ENCODE measurements at regions not wholly inside any gene's neighbourhood (a gene's known extent, or its start where the extent isn't known, plus 50 kb on each side); places are given as distances from the start of the nearest gene placed in this dataset.

DNA sequence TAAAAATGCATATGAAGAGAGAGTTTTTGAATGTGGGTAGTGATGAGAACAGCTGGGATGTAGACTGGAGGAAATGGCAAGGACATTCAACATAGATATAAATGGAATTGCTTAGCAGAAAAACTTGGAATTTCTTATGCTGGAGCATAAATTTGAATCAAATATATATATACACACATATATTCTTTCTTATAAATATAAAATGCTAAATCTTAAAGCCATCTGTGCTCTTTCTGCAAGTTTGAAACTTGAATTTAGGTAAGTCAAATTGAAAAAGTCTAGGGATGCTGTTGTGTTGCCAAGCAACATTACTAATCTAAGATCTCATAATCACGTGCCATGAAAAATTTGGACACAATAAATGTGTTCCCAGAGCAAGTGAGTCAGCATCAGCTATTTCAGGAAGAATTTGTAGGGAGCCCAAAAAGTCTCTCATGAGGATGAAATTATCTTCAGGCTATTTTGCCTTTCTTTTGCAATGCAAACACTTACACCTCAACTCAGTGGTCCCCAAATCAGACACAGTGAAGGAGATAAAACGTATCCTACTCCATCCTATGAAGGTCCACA, 58.4 kb upstream of the ALDH1A1 start:
- DNase-seq = no peak

DNA sequence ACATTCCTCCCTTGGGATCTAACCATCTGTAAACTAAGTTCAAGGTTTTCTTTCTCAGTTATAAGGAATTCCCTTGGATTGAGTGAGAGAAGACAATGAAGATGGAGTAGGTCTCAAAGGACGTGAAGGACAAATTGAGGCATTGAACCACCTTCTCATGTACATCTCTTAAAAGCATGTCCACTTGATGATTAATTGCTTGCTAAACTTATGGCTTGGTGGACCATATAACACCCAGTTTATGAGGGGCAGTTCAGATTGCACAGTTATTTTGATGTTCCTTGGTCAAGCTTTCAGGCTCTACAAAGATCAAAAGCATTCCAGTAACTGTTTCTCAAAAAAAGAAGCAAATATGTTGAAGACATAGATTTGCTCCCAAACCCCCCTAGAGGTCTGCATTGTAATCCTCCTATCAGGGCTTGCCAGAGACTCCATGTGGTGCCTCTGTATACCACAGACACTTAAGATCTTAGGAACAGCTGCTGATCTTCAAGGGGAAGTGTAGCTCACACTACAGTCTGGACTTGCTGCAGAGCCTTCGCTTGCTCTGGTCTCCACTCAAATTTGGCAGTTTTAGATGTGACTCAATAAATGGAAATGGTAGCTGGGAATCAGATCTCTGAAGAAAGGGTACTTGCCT, 56.9 kb upstream of the ALDH1A1 start:
- DNase-seq = no peak

DNA sequence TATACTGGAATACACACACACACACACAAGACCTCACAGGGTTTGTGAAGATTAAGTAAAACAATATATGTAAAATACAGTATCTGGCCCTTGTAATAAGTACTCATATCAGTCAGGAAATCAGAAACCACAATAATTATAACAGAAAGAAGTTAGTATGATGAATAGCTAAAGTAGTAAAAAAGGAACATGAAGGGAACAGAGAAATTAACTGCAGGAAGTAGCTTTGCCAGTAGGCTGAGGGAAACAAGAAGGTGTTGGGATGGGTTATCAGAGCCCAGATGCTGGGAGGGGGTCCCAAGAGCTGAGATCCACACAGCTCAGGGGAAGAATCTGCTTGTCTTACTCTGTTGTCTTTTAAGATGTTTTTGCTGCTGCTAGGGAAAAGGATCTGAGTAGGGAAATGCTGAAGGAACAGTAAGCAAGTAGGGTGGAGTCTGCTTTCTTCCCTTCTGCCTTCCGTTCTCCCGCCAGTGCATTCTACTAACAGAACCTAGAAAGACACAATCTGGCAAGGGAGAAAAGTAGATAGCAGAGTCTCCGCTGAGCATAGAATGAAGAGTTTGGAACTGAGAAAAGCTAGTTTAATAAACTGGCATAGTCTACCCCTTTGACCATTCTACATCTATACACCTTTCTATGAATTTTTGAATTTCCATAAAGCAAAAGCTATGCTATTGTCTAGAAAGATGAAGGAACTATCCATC, 55.3 kb upstream of the ALDH1A1 start:
- no peak for DNase-seq

DNA sequence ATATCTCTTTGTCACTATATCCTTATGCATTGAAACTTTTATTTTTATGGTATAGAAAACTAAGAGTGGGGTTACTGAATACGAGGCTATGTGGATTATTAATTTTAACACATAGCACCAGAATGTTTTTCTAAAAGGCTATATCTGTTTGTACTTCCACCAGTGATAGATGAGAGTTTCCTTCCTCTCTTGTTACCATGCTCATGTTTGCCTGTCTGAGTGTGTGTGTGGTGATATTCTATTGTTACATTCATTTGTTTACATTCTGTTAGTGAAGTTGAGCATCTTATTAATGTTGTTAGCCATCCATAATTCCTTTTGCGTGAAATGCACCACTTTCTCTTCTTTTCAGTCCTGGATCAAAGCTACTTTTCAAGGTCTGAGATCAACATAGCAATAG, 54.1 kb upstream of the ALDH1A1 start:
- no peak for DNase-seq

Measured in activated CD4-positive, alpha-beta T cell treated with anti-CD3 and anti-CD28 coated beads, Interleukin-10, Interleukin-2, amounts not matched to agents 100 ng/mL and 50 ng/mL, durations not matched to agents 16 hours and 8 hours (primary cell).